ENCODE measurements at regions not wholly inside any gene's neighbourhood (a gene's known extent, or its start where the extent isn't known, plus 50 kb on each side); places are given as distances from the start of the nearest gene placed in this dataset.

- no peaks in the 10 kb centered on the region for H3K4me1 ChIP-seq
- DNase-seq (no peak), ATAC-seq (ENCODE audit: low FRiP score in 2 of 2) (no peak)
- TF ChIP-seq, protein P1, sequence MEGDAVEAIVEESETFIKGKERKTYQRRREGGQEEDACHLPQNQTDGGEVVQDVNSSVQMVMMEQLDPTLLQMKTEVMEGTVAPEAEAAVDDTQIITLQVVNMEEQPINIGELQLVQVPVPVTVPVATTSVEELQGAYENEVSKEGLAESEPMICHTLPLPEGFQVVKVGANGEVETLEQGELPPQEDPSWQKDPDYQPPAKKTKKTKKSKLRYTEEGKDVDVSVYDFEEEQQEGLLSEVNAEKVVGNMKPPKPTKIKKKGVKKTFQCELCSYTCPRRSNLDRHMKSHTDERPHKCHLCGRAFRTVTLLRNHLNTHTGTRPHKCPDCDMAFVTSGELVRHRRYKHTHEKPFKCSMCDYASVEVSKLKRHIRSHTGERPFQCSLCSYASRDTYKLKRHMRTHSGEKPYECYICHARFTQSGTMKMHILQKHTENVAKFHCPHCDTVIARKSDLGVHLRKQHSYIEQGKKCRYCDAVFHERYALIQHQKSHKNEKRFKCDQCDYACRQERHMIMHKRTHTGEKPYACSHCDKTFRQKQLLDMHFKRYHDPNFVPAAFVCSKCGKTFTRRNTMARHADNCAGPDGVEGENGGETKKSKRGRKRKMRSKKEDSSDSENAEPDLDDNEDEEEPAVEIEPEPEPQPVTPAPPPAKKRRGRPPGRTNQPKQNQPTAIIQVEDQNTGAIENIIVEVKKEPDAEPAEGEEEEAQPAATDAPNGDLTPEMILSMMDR (IDR thresholded peaks at IDR 0.05), result no peak
- TF ChIP-seq POLR2A (IDR thresholded peaks at IDR 0.05), result no peak
- no peak for TF ChIP-seq POLR2AphosphoS5 (IDR thresholded peaks at IDR 0.05)
- TF ChIP-seq EP300 (IDR thresholded peaks at IDR 0.05), result no peak
- no peak overlapping the region for H3K27ac ChIP-seq
- H3K36me3 ChIP-seq, result no peaks in the 10 kb centered on the region
- H3K4me3 ChIP-seq, result no peak overlapping the region
- H3K9me3 ChIP-seq, result no peaks in the 10 kb centered on the region
- no peaks in the 10 kb centered on the region for H3K27me3 ChIP-seq
These were observed 238.6 kb upstream of the SOX14 start for GRCh38 chr3:137525471-137525870.

DNA sequence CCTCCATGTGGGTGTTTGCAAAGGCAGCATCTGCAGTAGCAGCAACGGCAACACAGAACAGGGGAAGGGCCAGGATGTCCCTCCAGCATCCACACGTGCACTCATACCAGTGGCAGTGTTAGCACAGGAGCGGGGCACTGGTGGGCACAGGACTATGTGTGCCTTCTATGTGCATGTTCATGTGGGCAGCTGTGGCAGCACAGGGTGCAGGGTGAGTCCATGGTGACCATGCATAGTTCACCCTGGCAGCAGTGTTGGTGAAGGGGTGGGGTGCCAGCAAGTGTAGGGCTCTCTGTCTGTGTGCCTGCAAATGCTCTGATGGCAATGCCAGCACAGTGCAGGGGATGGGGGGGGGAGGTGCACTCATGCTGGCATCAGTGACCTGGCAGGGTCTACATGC lies 222.1 kb upstream of the SOX14 start:
- no peak overlapping the region for H3K27ac ChIP-seq
- DNase-seq (no peak), ATAC-seq (ENCODE audit: low FRiP score in 2 of 2) (peak in 1 of 2 donors; percentile 61)
- H3K4me3 ChIP-seq, result no peak overlapping the region
- H3K27me3 ChIP-seq, result no peaks in the 10 kb centered on the region
- no peaks in the 10 kb centered on the region for H3K36me3 ChIP-seq
- TF ChIP-seq POLR2A (IDR thresholded peaks at IDR 0.05), result no peak
- no peak for TF ChIP-seq POLR2AphosphoS5 (IDR thresholded peaks at IDR 0.05)
- no peak for TF ChIP-seq EP300 (IDR thresholded peaks at IDR 0.05)
- TF ChIP-seq, protein P1 (IDR thresholded peaks at IDR 0.05), result no peak
- 94 to 100% methylated on average over 2 to 3 of the region's 3 CpGs for WGBS, 2 donors
- H3K4me1 ChIP-seq, result no peaks in the 10 kb centered on the region
- H3K9me3 ChIP-seq, result no peaks in the 10 kb centered on the region

- ATAC-seq (ENCODE audit: low FRiP score in 2 of 2) (no peak), DNase-seq (no peak)
- TF ChIP-seq POLR2AphosphoS5 (IDR thresholded peaks at IDR 0.05) (no peak), EP300 (IDR thresholded peaks at IDR 0.05) (no peak), POLR2A (IDR thresholded peaks at IDR 0.05) (no peak)
- TF ChIP-seq, protein P1 (IDR thresholded peaks at IDR 0.05), result no peak
- Histone ChIP-seq H3K4me3 (no peak overlapping the region), H3K27me3 (no peaks in the 10 kb centered on the region), H3K9me3 (no peaks in the 10 kb centered on the region), H3K4me1 (no peaks in the 10 kb centered on the region), H3K36me3 (no peaks in the 10 kb centered on the region), H3K27ac (no peak overlapping the region)
- 75% methylated on average over 2 of the region's 2 CpGs for WGBS, 2 donors
These were observed 209.9 kb upstream of the SOX14 start for GRCh38 chr3:137554242-137554641.

- ATAC-seq (ENCODE audit: low FRiP score in 2 of 2), result no peak
- Histone ChIP-seq H3K27ac (no peak overlapping the region), H3K27me3 (no peaks in the 10 kb centered on the region), H3K4me3 (no peak overlapping the region), H3K9me3 (no peaks in the 10 kb centered on the region), H3K36me3 (no peaks in the 10 kb centered on the region), H3K4me1 (no peaks in the 10 kb centered on the region)
- no peak for DNase-seq
- TF ChIP-seq EP300 (IDR thresholded peaks at IDR 0.05), result no peak
- TF ChIP-seq POLR2AphosphoS5 (IDR thresholded peaks at IDR 0.05), result no peak
- TF ChIP-seq, protein P1 (IDR thresholded peaks at IDR 0.05), result no peak
- TF ChIP-seq POLR2A (IDR thresholded peaks at IDR 0.05), result no peak
These were observed 195.2 kb upstream of the SOX14 start for GRCh38 chr3:137568880-137569279.

DNA sequence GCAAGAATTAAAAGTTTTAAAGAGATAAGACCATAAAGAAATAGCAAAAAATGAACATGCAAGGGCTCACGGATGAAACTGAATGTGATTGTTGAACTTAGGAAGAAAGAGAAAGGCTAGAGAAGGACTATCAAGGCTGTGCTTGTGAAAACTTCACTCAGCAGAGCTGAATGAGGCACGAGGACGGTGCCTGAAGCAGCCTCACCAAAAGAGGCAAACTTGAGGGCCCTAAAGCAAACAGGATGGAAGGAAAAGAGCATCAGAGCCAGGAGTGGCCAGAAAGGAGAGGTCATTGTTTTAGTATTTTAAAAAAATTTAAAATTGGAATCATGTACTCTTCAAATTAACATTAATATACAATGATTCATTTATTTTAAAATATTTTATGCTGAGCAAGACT lies 191.2 kb upstream of the SOX14 start:
- Histone ChIP-seq H3K27ac (no peak overlapping the region), H3K27me3 (no peaks in the 10 kb centered on the region), H3K4me3 (no peak overlapping the region), H3K4me1 (no peaks in the 10 kb centered on the region), H3K9me3 (no peaks in the 10 kb centered on the region), H3K36me3 (no peaks in the 10 kb centered on the region)
- TF ChIP-seq POLR2A (IDR thresholded peaks at IDR 0.05), result no peak
- no peak for TF ChIP-seq EP300 (IDR thresholded peaks at IDR 0.05)
- TF ChIP-seq POLR2AphosphoS5 (IDR thresholded peaks at IDR 0.05), result no peak
- TF ChIP-seq, protein P1 (IDR thresholded peaks at IDR 0.05), result no peak
- WGBS, 2 donors, result 50 to 58% methylated on average over 3 of the region's 3 CpGs
- DNase-seq (no peak), ATAC-seq (ENCODE audit: low FRiP score in 2 of 2) (no peak)

All from upper lobe of left lung (tissue), 6 donors.